Fibroblast of skin of left biceps (primary cell): ENCODE measurements at regions not wholly inside any gene's neighbourhood (a gene's known extent, or its start where the extent isn't known, plus 50 kb on each side); places are given as distances from the start of the nearest gene placed in this dataset.
"Not testable (repeated sequence)": the region's sequence is repeated elsewhere in the genome, so short reads cannot be mapped to it uniquely, and the experiment has no call there.

ENCODE experiments used
- DNase-seq, 2 experiments: peaks; one replicate each; pipeline ENCODE4 v3.0.0-alpha.2; 2013; ENCODE audit warnings: low read depth in 2 of 2

DNA sequence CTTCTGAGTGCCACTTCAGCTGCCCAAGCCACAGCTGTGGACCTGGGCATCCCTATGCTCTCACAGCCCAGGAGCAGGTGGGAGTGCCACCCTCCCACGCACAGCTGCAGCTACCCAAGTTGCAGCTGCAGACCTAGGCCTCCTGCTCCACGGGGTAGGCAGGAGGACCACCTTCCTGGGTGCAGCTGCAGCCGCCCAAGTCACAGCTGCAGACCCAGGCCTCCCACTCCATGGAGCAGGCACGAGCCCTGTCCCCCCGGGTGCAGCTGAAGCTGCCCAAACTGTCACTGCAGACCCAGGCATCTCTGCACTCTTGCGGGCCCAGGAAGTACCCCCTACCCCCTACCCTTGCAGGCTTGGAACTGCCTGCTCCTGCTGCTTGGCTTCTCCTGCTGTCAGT, 260.2 kb downstream of the XPNPEP1 start:
- no peak for DNase-seq

DNA sequence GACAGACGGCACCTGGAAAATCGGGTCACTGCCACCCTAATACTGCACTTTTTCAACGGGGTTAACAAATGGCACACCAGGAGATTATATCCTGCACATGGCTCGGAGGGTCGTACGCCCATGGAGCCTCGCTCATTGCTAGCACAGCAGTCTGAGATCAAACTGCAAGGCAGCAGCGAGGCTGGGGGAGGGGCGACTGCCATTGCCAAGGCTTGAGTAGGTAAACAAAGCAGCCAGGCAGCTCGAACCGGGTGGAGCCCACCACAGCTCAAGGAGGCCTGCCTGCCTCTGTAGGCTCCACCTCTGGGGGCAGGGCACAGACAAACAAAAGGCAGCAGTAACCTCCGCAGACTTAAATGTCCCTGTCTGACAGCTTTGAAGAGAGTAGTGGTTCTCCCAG, 270.7 kb downstream of the XPNPEP1 start:
- DNase-seq: not testable (repeated sequence)

DNA sequence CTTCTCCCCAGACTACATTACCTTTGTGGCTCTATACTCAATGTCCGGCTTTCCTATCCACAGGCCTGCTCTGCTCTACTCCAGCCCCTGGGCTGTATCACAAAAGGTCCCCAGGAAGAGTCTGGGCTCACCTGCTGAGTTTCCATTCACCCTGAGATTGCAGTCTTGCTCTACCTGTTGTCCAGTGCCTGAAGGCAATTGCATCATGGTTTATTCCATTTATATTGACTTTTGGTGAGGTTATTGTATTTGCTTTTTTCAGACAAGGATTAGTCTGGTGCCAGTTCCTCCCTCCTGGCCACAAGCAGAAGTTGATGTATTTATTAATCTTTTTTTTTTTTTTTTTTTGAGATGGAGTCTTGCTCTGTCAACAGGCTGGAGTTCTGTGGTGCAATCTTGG, 273.1 kb downstream of the XPNPEP1 start:
- no peak for DNase-seq

DNA sequence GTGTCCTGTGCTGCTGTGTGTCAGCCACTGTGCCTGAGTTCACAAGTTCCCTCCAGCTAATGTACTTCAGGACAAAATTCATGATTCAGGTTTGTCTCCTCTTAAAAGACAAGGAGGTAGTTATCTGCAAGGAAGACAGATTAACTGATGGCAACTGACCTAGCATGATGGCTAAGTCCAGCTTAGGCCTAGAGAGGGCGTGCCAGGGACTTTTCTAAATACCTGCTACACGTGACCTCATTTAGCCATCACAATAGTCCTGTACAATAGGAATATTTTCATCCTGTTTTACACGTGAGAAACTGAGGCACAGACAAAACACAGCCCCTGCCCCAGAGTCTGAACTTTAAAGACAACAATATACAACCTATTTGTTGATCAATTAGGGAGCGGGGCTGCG, 275.7 kb downstream of the XPNPEP1 start:
- no peak for DNase-seq

DNA sequence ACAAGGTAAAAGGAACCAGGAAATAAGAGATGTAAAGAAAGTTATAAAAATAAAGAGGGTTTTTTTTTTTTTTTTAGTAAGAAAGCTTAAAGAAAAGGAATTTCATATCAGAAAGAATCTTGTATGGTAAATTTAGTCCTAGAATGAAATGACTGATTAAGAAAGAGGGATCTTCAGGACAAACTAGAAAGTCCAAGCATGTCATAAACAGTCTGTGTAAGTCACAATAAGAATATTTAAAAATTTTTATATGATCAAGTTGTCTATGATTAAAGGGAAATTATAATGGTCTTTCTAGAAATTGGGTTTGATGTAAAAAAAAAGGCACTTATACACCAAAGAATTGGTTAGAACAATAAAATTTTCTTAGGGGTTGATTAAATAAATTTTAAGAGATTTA, 289.5 kb downstream of the XPNPEP1 start:
- DNase-seq: no peak

DNA sequence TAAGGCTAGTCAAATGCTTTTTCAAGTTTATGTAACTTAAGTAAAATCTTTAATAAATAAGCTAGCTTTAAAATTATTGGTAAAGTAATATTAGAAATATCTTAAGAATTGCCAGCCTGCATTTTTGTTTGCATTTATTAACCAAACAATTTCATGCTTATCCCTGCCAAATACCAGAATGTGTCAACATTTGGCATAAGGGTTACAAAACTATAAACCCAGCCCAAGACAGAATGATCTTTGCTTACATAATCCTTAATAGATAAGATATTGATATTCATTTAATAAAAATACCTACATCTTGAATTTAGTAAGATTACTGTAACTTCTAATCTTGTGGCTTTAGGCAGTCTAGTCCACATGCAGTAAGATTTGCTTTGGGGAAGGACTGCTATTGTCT, 290.3 kb downstream of the XPNPEP1 start:
- not testable (repeated sequence) for DNase-seq

DNA sequence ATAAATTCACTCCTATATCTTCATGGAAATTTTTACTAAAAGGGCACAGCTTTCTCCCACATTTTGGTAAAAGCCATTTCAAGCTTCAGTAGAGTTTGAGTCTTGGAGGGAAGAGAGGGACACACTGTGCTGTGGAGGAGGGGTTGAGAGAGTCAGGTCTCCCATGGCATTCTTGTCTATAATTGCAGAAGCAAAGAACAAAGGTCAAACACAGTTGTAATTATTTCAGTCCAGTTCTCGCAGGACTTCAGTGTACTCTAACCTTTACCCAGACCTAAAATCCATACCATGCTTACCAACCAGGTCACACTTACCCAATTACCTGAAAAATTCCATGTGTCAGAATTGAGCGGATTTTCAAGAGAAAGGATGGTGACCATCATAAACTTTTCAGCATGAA, 298.4 kb downstream of the XPNPEP1 start:
- no peak for DNase-seq

DNA sequence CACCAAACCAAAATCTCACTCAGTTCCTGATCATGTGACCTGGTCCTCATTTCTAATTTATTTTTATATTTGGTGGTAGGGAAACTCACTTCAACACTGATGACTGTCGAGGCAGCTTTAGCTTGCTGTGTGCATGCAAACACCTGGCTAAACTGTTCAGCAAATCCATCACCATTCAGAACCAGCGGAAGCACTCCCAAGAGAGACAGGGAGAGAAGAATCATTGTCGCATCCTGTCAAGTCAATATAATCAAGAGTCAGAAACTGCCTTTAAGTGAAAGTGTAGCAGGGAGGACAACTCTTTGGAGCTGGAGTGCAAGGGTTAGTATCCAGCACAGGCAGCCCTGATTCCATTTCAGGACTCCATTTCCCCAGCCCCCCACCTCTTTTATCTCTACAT, 300.7 kb downstream of the XPNPEP1 start:
- no peak for DNase-seq

DNA sequence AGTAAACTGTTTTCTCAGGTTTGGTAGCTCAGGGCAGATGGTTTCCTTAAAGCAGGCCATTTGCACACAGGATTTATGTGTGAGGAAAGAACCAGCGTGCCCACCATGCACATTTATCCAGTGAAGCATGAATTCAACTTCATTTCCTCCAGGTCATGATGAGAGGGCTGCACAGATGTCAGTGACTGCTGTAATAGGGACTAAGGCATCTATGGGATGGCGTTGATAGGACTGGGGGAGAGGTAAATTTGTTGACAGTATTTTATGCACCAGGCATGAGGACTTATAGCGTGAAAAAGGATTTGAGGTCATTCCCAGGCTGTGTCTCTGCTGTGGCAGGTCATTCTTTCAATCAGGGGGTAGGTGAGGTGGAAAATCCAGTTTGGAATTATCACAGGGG, 302.9 kb downstream of the XPNPEP1 start:
- no peak for DNase-seq

DNA sequence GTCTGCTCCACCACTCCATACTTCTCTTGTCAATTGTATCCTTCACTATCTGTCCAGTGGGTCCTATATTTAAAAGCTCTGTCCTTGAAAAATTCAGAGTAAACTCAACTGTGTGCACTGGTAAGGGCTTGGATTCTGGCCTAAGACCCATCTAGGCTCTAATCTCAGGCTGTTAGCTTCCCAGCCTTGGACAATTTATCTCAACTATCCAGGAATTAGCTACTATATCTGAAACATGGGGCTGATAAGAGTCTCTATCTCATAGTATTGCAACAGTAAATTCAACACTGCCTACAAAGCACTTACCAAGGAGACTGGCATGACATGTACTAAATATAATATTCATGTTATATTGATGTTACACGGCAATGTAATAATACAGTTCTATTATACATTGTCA, 303.4 kb downstream of the XPNPEP1 start:
- no peak for DNase-seq

DNA sequence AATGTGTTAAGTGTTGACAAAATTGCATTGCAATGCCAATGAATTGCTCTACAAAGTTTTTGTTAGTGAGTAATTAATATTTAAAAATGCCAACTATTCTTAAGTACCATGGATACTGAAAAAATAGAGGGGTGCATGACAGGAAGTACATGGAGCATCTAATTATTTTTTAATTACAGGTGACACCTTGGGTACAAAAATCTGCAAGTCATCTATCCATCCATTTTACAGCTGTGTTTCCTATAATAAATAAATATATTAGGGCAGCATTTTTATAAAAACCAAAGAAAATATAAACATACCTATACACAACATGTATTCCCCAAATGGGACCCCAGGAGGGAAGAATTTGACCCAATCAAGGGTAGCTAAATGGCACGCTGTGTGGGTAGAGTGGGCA, 304.6 kb downstream of the XPNPEP1 start:
- no peak for DNase-seq

DNA sequence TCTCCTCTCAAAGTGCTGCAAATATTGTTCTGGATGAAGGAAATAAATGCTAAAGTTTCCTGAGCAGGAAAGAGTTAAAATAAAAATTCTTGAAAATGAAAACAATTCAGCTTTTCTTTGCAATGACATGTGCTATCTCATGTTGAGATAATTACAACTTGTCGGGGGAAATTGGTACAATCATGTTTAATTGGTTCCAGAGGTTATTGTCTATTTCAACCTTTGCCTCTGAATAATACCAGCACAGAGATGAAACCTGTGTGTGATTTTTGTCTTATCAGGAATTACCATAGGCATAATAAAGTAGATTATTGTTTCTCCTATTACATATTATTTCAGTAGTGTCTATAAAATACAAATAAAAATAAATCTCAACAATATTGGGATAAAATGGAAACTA, 305.0 kb downstream of the XPNPEP1 start:
- no peak for DNase-seq

DNA sequence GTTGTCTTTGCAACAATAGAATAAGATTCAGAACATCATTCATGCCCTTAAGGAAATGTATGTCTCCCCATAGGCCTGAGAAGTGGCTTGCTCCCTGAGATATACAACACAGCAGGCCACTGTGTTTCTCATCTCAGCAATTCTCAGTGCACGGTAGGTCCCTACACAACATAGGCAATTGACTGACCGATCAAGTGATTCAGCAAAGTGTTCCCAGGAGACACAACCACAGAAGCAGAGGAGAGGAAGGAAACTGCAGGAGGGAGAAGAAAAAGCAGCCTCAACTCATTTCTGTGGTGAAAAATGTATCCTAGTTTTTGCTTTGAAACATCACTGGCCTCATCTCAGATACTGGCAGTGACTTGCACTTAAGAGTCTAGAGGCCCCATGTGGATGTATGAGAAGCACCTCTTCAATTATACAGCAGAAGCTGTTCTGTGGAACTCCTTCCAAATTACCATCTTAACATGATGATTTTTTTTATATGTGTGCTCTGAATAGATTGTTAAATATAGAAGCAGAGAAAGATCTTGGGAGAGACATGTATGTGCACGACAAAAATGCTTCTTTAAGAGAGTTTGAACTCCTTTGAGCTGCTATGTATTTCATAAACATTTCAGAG, 306.8 kb downstream of the XPNPEP1 start:
- no peak for DNase-seq

DNA sequence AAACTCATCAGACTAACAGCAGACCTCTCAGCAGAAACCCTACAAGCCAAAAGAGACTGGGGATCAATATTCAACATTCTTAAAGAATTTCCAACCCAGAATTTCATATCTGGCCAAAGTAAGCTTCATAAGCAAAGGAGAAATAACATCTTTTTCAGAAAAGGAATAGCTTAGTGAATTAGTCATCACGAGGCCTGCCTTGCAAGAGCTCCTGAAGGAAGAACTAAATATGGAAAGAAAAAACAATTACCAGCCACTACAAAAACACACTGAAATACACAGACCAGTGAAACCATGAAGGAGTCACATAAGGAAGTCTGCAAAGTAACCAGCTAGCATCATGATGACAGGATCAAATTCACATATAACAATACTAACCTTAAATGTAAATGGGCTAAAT, 328.0 kb downstream of the XPNPEP1 start:
- not testable (repeated sequence) for DNase-seq

DNA sequence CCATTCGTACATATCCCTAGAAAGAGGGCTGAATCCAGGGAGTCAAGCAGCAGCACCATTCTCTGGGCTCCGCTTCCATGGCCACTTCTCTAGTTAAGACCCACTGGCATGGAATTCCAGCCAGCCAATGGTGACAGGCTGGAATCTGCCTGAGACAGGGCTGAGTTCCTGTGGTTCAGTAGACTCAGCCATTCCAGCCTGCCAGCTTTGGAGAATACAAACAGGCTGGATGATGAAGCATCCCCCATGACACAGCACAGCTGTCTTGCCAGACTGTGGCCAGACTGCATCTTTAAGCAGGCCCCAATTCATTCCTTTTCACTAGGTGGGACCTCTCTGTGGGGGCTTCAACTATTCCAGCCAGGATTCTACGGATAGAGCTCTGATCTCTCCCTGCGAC, 329.6 kb downstream of the XPNPEP1 start:
- no peak for DNase-seq

DNA sequence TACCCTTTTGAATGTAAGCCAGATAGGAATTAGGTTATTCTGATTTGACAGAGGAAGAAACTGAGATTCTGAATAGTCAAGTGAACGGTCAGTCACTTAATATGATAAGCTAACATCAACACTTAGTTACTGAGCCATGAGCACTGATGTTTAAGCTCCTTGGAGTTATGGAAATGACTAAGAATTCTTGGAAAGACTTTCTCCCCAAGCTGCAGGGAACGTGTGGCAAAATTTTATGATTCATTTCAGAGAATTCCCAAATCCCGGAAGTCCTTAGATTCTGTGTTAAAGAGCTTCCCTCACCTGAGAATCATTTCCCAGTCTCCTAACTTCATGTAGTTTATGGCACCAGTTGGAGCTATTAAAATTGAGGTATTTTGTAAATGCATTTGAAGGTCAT, 330.9 kb downstream of the XPNPEP1 start:
- no peak for DNase-seq

DNA sequence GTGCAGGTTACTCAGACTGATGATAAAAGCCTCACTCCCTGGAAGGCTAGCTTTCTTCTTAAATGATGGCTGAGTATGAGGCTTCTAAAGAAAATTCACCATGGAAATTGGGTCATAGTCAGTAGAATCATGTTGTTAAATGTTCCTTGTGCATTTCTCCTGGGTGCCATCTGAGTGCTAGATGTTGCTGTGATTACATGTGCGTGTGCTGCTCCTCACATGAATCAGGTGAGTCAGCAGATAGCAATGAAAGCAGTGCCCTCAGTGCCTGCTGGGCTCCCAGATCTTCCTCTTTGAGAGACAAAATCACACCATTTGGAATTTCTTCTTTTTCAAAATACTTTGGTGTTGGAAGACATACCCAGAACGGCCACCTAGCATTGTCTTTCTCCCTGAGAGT, 331.7 kb downstream of the XPNPEP1 start:
- DNase-seq: no peak

DNA sequence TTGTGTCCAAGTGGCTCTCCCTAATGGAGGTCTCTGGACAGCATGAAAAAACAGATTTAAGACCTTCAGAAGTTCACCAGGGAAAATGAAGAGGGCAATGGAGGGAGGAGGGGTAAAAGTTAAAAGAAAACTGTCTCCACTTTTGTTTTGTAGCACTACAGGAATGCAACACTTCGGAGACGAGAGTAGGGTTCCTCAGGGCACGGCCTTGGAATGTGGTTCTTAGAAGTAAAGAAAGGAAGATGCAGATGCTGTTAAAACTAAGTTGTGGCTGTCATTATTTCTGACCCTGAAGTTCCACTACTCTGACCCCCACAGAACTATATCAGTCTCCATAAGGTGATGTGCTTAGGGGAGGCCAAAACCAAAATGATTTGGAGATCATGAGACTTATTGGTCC, 335.1 kb downstream of the XPNPEP1 start:
- DNase-seq: no peak

DNA sequence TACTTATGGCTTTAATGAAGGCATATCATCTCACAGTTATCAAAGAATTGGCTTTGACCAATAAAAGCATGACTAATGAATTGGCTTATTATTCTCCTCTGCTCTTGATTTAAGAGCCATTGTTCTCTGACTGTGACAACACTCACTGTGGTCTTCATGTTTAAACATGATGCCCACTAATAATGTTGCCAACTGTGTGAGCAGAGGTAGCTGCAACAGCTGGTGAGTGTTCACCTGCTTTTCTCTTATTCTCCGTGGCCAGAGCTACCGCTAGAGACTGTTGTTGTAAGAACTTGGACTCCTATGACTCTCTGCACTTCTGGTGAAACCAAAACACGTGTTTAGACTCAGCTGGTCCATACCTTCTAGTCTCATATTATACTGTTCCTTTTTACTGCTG, 335.9 kb downstream of the XPNPEP1 start:
- no peak for DNase-seq

DNA sequence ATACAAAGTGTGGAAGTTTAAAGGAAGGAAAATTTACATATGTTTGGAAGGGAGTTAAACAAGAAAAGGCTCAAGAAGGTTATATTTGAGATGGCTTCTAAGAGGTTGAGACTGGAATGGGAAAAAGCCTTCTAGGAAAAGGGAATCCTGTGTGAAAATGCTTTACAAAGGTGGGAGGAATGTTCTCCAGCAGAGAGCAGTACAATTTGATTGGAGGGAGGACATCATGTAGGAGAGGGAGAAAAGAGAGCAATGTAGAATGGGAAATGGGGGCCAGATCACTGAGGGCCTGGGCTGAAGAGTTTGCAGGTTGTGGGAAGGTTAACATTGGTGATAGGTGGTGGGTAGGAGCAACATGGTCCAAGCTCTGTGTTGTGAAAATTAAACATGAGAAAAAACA, 366.9 kb downstream of the XPNPEP1 start:
- no peak for DNase-seq

DNA sequence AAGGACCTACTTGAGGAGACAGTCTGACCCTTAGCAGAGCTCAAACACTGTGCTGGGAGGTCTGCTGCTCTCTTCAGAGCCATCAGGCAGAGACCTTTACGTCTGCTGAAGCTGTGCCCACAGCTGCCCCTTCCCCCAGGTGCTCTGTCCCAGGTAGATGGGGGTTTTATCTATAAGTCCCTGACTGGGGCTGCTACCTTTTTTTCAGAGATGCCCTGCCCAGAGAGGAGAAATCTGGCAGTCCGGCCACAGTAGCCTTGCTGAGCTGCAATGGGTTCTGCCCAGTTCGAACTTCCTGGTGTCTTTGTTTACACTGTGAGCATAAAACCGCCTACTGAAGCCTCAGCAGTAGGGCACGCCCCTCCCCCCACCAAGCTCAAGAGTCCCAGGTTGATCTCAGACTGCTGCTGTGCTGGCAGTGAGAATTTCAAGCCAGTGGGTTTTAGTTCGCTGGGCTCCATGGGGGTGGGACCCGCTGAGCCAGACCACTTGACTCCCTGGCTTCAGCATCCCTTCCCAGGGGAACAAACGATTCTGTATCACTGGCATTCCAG, 381.2 kb downstream of the XPNPEP1 start:
- DNase-seq: not testable (repeated sequence)

DNA sequence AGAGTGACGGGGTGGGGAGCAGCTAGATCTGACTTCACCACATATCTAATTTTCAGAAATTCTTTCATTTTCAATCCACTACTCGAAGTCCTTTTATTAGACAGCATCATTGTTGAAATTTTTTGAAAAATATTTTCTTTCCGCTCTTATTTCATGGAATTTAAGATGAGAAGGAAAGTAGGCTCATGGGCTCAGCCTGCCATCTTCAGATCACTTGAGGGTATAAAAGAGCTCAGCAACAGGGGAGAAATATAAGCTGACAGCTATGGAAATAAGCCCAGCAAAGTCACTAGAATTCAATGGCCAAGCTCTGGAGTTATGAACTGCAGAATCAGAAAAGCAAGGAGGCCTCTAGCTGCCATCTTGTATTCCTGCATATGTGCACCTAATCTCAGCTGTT, 389.1 kb downstream of the XPNPEP1 start:
- DNase-seq: no peak

DNA sequence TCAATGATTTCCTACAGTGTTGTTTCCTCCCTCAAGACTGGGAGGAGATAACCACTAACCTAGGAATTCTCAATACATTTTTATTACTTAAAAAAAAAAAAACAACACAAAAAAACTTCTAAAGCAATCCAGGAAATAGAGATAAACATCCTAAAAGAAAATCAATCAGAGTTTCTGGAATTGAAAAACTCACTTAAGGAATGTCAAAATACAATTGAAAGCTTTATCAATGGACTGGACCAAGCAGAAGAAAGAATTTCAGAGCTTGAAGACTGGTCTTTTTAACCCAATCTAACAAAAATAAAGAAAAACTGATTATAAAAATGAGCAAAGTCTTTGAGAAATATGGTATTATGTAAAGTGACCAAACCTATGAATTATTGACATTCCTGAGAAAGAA, 394.1 kb downstream of the XPNPEP1 start:
- no peak for DNase-seq

DNA sequence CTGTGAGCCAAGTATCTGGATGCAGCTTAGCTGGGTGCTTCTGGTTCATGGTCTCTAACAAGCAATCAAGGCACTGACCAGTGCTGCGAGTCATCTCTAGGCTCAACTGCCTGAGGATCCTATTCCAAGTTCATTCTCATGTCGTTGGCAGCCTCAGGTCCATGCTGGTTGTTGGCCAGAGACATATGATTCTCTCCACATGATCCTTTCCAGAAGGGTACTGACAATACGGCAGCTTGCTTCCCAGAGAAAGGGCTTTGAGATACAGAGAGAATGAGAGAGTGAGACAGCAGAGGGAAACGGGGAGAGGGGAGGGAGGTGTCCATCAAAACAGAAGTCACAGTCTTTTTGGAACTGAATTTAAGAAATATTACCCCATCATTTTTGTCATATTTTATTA, 405.6 kb downstream of the XPNPEP1 start:
- DNase-seq: no peak
